ENCODE measurements at regions not wholly inside any gene's neighbourhood (a gene's known extent, or its start where the extent isn't known, plus 50 kb on each side); places are given as distances from the start of the nearest gene placed in this dataset.

GRCh38 chrX:76821276-76821675 is 393.8 kb downstream of the MAGEE1 start:
- TF ChIP-seq CTCF (conservative IDR thresholded peaks at IDR 0.05; ENCODE audit: low read depth, low read length) (no peak), POLR2A (IDR thresholded peaks at IDR 0.05; ENCODE audit: low read depth, low read length) (no peak), SMC3 (IDR thresholded peaks at IDR 0.05; ENCODE audit: low read depth, low read length) (no peak), RCOR1 (IDR thresholded peaks at IDR 0.05; ENCODE audit: insufficient replicate concordance, low read length) (no peak), CEBPB (IDR thresholded peaks at IDR 0.05; ENCODE audit: low read depth, low read length) (no peak), RAD21 (IDR thresholded peaks at IDR 0.05; ENCODE audit: low read length) (no peak), USF2 (IDR thresholded peaks at IDR 0.05; ENCODE audit: low read depth, low read length) (no peak), BHLHE40 (IDR thresholded peaks at IDR 0.05; ENCODE audit: low read depth, low read length) (no peak), MXI1 (IDR thresholded peaks at IDR 0.05; ENCODE audit: borderline replicate concordance, low read depth, low read length) (no peak), CHD1 (IDR thresholded peaks at IDR 0.05; ENCODE audit: low read depth, low read length) (no peak), MAFK (IDR thresholded peaks at IDR 0.05; ENCODE audit: low read depth, low read length) (no peak), NFE2L2 (IDR thresholded peaks at IDR 0.05; ENCODE audit: low read depth, low read length) (no peak)

Data from IMR-90 (cell line).